RWPE2 (cell line): ENCODE measurements at regions not wholly inside any gene's neighbourhood (a gene's known extent, or its start where the extent isn't known, plus 50 kb on each side); places are given as distances from the start of the nearest gene placed in this dataset.
A peak's percentile ranks its signal among the peaks of the same experiment; 100 is the strongest.

Experiments used
- ATAC-seq: fragments of 200-7000 bp; cut with Tn5 transposase; 3 replicates; pipeline ENCODE4 v1.9.1; 2021; ENCODE audit warnings: low read depth
- DNase-seq: peaks from one replicate; pipeline ENCODE4 v3.0.0-alpha.2; 2020; ENCODE audit warnings: low spot score
- H3K27ac ChIP-seq: fragments of 450-650 bp; 2 replicates; pipeline ENCODE4 v1.5.1; 2017; ENCODE audit warnings: mild to moderate bottlenecking; ENCODE audit not compliant: poor library complexity, severe bottlenecking
- H3K27me3 ChIP-seq: fragments of 250-450 bp; sonication (Bioruptor Pico); 2 replicates; pipeline ENCODE4 v1.5.1; 2021; ENCODE audit warnings: mild to moderate bottlenecking, moderate library complexity; ENCODE audit not compliant: insufficient read depth, poor library complexity, severe bottlenecking
- H3K36me3 ChIP-seq: fragments of 250-450 bp; sonication (Bioruptor Pico); 2 replicates; pipeline ENCODE4 v1.5.1; 2020; ENCODE audit warnings: low read depth, mild to moderate bottlenecking, moderate library complexity
- H3K4me1 ChIP-seq: fragments of 250-450 bp; sonication (Bioruptor Pico); 2 replicates; pipeline ENCODE4 v1.5.1; 2021; ENCODE audit warnings: mild to moderate bottlenecking, moderate library complexity; ENCODE audit not compliant: insufficient read depth, poor library complexity, severe bottlenecking
- H3K4me3 ChIP-seq: fragments of 250-450 bp; sonication (Bioruptor Pico); 2 replicates; pipeline ENCODE4 v1.5.1; 2021; ENCODE audit warnings: mild to moderate bottlenecking, moderate library complexity; ENCODE audit not compliant: severe bottlenecking
- H3K9me3 ChIP-seq: fragments of 250-450 bp; sonication (Bioruptor Pico); 2 replicates; pipeline ENCODE4 v1.5.1; 2021; ENCODE audit warnings: mild to moderate bottlenecking, moderate library complexity; ENCODE audit not compliant: severe bottlenecking
- CTCF ChIP-seq: fragments of 450-650 bp; IDR thresholded peaks from one replicate; pipeline ENCODE4 v1.5.1; 2017; ENCODE audit warnings: mild to moderate bottlenecking, moderate library complexity; ENCODE audit not compliant: poor library complexity, severe bottlenecking

GRCh38 chr6:144662812-144663365 is 377.8 kb downstream of the UTRN start:
- no peak for DNase-seq
- no peak overlapping the region for H3K4me3 ChIP-seq
- no peaks in the 10 kb centered on the region; the same call in 1 of the 2 replicates for H3K36me3 ChIP-seq
- H3K4me1 ChIP-seq = peaks cover 10% of the 10 kb centered on the region
- H3K27ac ChIP-seq = no peak overlapping the region
- ATAC-seq = peak; percentile 55; the same call in 2 of the 3 replicates
- H3K9me3 ChIP-seq = no peaks in the 10 kb centered on the region
- no peak for TF ChIP-seq CTCF
- no peaks in the 10 kb centered on the region for H3K27me3 ChIP-seq

DNA sequence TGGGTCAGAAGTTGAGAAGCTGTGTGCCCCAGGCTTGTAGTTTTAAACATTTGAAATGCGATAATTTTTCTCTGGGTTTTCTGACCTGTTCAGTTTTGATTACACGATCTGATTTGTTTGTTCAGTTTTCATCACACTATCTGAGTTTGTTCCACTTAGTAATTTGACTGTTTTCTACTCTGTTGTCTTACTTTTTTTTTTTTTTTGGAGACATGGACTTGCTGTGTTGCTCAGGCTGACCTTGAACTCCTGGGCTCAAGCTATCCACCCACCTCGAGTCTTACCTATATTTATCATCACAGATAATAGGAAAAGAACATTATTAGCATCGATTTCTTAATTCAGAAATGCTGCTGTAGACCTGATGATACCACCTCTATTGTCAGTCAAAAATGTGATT is 379.1 kb downstream of the UTRN start:
- peaks cover 9% of the 10 kb centered on the region for H3K4me1 ChIP-seq
- no peak for ATAC-seq

GRCh38 chr6:144664947-144665346 is 379.8 kb downstream of the UTRN start:
- Histone ChIP-seq H3K27me3 (no peaks in the 10 kb centered on the region), H3K4me1 (peaks cover 9% of the 10 kb centered on the region), H3K27ac (no peak overlapping the region), H3K36me3 (no peaks in the 10 kb centered on the region; the same call in 1 of the 2 replicates), H3K9me3 (no peaks in the 10 kb centered on the region), H3K4me3 (no peak overlapping the region)
- ATAC-seq = no peak
- DNase-seq = no peak
- TF ChIP-seq CTCF = no peak

More for the DNA sequence above, 379.1 kb downstream of the UTRN start:
- Histone ChIP-seq H3K9me3 (no peaks in the 10 kb centered on the region), H3K27me3 (no peaks in the 10 kb centered on the region), H3K27ac (no peak overlapping the region), H3K36me3 (no peaks in the 10 kb centered on the region; the same call in 1 of the 2 replicates), H3K4me3 (no peak overlapping the region)
- TF ChIP-seq CTCF = no peak
- DNase-seq = no peak

- ATAC-seq (no peak), DNase-seq (no peak)
- no peak for TF ChIP-seq CTCF
- H3K4me3 ChIP-seq = no peak overlapping the region
- H3K27ac ChIP-seq = no peak overlapping the region
- peaks cover 9% of the 10 kb centered on the region for H3K4me1 ChIP-seq
- H3K9me3 ChIP-seq = no peaks in the 10 kb centered on the region
- H3K27me3 ChIP-seq = no peaks in the 10 kb centered on the region
- H3K36me3 ChIP-seq = no peaks in the 10 kb centered on the region; the same call in 1 of the 2 replicates
Observed at GRCh38 chr6:144665932-144666450, 380.9 kb downstream of the UTRN start.

- H3K4me1 ChIP-seq = peaks cover 9% of the 10 kb centered on the region
- no peaks in the 10 kb centered on the region for H3K9me3 ChIP-seq
- H3K27ac ChIP-seq = no peak overlapping the region
- no peak for ATAC-seq
- no peaks in the 10 kb centered on the region; the same call in 1 of the 2 replicates for H3K36me3 ChIP-seq
- H3K27me3 ChIP-seq = no peaks in the 10 kb centered on the region
- no peak for TF ChIP-seq CTCF
- no peak for DNase-seq
- H3K4me3 ChIP-seq = no peak overlapping the region
Observed at GRCh38 chr6:144666781-144667180, 381.6 kb downstream of the UTRN start.
